BLaER1 (cell line): ENCODE measurements at regions not wholly inside any gene's neighbourhood (a gene's known extent, or its start where the extent isn't known, plus 50 kb on each side); places are given as distances from the start of the nearest gene placed in this dataset.

Experiments used
- H3K27ac ChIP-seq: shearing (Covaris generic); formaldehyde crosslinking; 2 replicates; pipeline ENCODE4 v1.8.1; 2022
- H3K27me3 ChIP-seq: shearing (Covaris generic); formaldehyde crosslinking; 2 replicates; pipeline ENCODE4 v1.8.1; 2022
- H3K36me3 ChIP-seq: shearing (Covaris generic); formaldehyde crosslinking; 2 replicates; pipeline ENCODE4 v1.8.1; 2022
- H3K4me1 ChIP-seq: shearing (Covaris generic); formaldehyde crosslinking; 2 replicates; pipeline ENCODE4 v1.8.1; 2022
- H3K4me2 ChIP-seq: shearing (Covaris generic); formaldehyde crosslinking; 2 replicates; pipeline ENCODE4 v1.8.1; 2022
- H3K4me3 ChIP-seq: shearing (Covaris generic); formaldehyde crosslinking; 2 replicates; pipeline ENCODE4 v1.8.1; 2022
- H3K9ac ChIP-seq: shearing (Covaris generic); formaldehyde crosslinking; 2 replicates; pipeline ENCODE4 v1.8.1; 2022
- H3K9me3 ChIP-seq: shearing (Covaris generic); formaldehyde crosslinking; 2 replicates; pipeline ENCODE4 v1.8.1; 2022
- H4K20me1 ChIP-seq: shearing (Covaris generic); formaldehyde crosslinking; 2 replicates; pipeline ENCODE4 v1.8.1; 2022
- Cebpa-rat ChIP-seq: shearing (Covaris generic); IDR thresholded peaks from 2 replicates; pipeline ENCODE4 v1.8.1; 2022

DNA sequence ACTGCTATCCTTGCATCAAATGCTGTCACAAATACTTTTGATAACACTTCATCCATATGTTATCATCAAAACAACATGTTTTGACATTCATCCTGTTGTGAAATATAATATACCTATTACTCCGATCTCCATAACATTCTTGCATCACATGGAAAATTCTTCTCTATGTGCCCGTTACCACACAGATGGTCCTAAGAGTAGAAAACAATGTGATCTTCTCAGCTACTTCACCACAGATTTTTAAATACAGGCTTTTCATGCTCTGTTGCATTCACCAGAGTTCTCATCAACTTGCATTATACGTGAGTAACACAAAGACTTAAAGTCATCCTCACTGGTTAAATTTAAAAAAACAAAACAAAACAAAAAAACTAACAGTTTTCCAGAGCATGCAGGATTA lies 1603.3 kb upstream of the ZEB2 start:
- H3K27me3 ChIP-seq: no peaks in the 10 kb centered on the region
- no peaks in the 10 kb centered on the region for H4K20me1 ChIP-seq
- H3K9ac ChIP-seq: no peak overlapping the region
- no peaks in the 10 kb centered on the region for H3K36me3 ChIP-seq
- TF ChIP-seq Cebpa-rat: no peak
- no peak overlapping the region for H3K27ac ChIP-seq
- H3K4me3 ChIP-seq: no peak overlapping the region
- no peaks in the 10 kb centered on the region for H3K9me3 ChIP-seq
- H3K4me1 ChIP-seq: no peaks in the 10 kb centered on the region
- no peak overlapping the region for H3K4me2 ChIP-seq

- no peak for TF ChIP-seq Cebpa-rat
- H4K20me1 ChIP-seq: no peaks in the 10 kb centered on the region
- no peak overlapping the region for H3K27ac ChIP-seq
- H3K36me3 ChIP-seq: no peaks in the 10 kb centered on the region
- H3K4me1 ChIP-seq: no peaks in the 10 kb centered on the region
- no peaks in the 10 kb centered on the region for H3K9me3 ChIP-seq
- no peak overlapping the region for H3K4me3 ChIP-seq
- no peaks in the 10 kb centered on the region for H3K27me3 ChIP-seq
- H3K4me2 ChIP-seq: no peak overlapping the region
- no peak overlapping the region for H3K9ac ChIP-seq
Measured at GRCh38 chr2:146119586-146119985, 1599.7 kb upstream of the ZEB2 start.

DNA sequence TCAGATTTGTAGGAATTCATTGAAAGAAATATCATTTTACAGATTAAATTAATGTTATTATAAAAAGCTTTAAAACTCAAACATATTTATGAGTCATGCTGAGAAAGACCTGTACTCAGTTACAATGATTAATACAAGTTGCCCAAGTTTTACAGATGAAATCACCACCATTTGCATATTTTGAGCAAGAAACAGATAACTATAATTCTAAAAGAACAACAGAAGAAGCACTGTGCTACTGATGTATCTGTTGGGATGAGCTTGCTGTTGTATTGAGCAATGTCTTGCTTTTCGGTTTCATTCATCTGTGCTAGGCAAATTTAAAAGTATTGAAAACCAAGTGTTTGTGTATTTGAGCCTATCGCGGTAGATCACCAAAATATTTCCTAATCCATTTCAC lies 1589.1 kb upstream of the ZEB2 start:
- TF ChIP-seq Cebpa-rat: no peak
- no peak overlapping the region for H3K27ac ChIP-seq
- H4K20me1 ChIP-seq: no peaks in the 10 kb centered on the region
- H3K4me1 ChIP-seq: no peaks in the 10 kb centered on the region
- H3K36me3 ChIP-seq: no peaks in the 10 kb centered on the region
- H3K9ac ChIP-seq: no peak overlapping the region
- H3K27me3 ChIP-seq: no peaks in the 10 kb centered on the region
- H3K9me3 ChIP-seq: no peaks in the 10 kb centered on the region
- H3K4me2 ChIP-seq: no peak overlapping the region
- no peak overlapping the region for H3K4me3 ChIP-seq

GRCh38 chr2:146094185-146094584 lies 1574.3 kb upstream of the ZEB2 start:
- TF ChIP-seq Cebpa-rat: no peak
- Histone ChIP-seq H4K20me1 (no peaks in the 10 kb centered on the region), H3K27ac (no peak overlapping the region), H3K4me2 (no peak overlapping the region), H3K4me3 (no peak overlapping the region; the same call in 1 of the 2 replicates), H3K27me3 (no peaks in the 10 kb centered on the region), H3K36me3 (no peaks in the 10 kb centered on the region), H3K9me3 (peaks cover 28% of the 10 kb centered on the region), H3K4me1 (no peaks in the 10 kb centered on the region), H3K9ac (no peak overlapping the region)

GRCh38 chr2:146081459-146081858 lies 1561.5 kb upstream of the ZEB2 start:
- H3K27me3 ChIP-seq: no peaks in the 10 kb centered on the region
- H3K9me3 ChIP-seq: no peaks in the 10 kb centered on the region
- no peak overlapping the region for H3K4me3 ChIP-seq
- no peaks in the 10 kb centered on the region for H3K36me3 ChIP-seq
- no peaks in the 10 kb centered on the region for H4K20me1 ChIP-seq
- no peak for TF ChIP-seq Cebpa-rat
- H3K27ac ChIP-seq: no peak overlapping the region
- H3K9ac ChIP-seq: no peak overlapping the region
- H3K4me1 ChIP-seq: no peaks in the 10 kb centered on the region
- H3K4me2 ChIP-seq: no peak overlapping the region

DNA sequence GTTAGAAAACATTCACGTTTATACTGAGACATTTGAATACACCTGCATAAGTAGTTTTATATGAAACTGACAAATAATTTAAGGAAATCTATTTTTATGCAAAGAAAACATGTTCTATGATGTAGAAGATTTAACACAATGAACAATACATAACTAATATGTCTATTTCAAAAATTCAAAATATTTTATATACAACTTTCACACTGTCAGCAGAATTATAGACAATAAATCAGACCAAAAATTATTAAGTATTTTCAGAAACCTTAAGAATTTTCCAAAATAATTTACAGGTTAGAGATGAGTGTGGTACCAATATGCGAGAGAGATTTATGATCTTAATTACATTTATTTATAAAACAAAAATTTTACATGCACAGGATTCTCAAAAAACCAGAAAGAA lies 1561.0 kb upstream of the ZEB2 start:
- Histone ChIP-seq H3K4me1 (no peaks in the 10 kb centered on the region), H4K20me1 (no peaks in the 10 kb centered on the region), H3K9me3 (no peaks in the 10 kb centered on the region), H3K4me2 (no peak overlapping the region), H3K9ac (no peak overlapping the region), H3K27ac (no peak overlapping the region), H3K36me3 (no peaks in the 10 kb centered on the region), H3K4me3 (no peak overlapping the region), H3K27me3 (no peaks in the 10 kb centered on the region)
- TF ChIP-seq Cebpa-rat: no peak

GRCh38 chr2:146079216-146079615 lies 1559.3 kb upstream of the ZEB2 start:
- Histone ChIP-seq H4K20me1 (no peaks in the 10 kb centered on the region), H3K27me3 (no peaks in the 10 kb centered on the region), H3K9me3 (no peaks in the 10 kb centered on the region), H3K9ac (no peak overlapping the region), H3K36me3 (no peaks in the 10 kb centered on the region), H3K4me3 (no peak overlapping the region), H3K27ac (no peak overlapping the region), H3K4me1 (no peaks in the 10 kb centered on the region), H3K4me2 (no peak overlapping the region)
- no peak for TF ChIP-seq Cebpa-rat

DNA sequence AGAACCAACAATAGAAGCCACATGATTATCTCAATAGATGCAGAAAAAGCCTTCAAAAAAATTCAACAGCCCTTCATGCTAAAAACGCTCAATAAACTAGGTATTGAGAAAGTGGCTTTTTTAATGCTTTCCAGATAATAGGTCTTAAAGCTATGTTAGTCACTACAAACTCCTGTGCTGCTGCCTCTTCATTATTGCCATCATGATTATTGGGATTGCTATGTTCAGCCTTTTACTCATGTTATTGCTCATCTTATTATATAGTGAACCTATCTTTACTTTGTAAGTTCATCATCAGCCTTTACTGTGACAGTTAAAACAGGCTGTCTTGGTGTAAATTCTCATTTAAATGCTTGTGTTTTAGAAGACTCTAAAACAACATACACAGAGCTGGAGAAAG lies 1557.2 kb upstream of the ZEB2 start:
- no peak overlapping the region for H3K27ac ChIP-seq

DNA sequence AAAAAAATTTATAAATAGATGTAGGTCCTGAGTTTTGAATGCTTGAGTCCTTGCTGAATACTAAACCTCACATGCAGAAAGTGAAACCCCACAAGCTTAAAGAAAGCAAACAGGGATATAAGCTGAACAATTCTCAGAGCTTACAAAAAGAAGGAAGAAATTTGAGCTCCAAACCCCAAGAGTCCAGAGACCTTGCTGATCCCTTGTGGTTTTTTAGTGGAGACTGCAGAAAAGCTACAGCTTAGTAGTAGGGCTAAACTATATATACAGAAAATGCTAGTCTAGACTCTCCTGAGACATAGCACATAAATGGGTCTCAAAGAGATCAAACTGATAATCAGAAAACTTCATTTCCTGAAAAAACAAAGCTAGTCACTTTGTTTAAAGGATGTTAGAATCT lies 1548.1 kb upstream of the ZEB2 start:
- Histone ChIP-seq H3K4me3 (no peak overlapping the region), H3K27ac (no peak overlapping the region), H3K27me3 (no peaks in the 10 kb centered on the region)

More for the DNA sequence above, 1557.2 kb upstream of the ZEB2 start:
- Histone ChIP-seq H3K9ac (no peak overlapping the region), H3K9me3 (no peaks in the 10 kb centered on the region), H3K4me1 (no peaks in the 10 kb centered on the region), H4K20me1 (no peaks in the 10 kb centered on the region), H3K4me2 (no peak overlapping the region), H3K27me3 (no peaks in the 10 kb centered on the region), H3K4me3 (no peak overlapping the region), H3K36me3 (no peaks in the 10 kb centered on the region)
- no peak for TF ChIP-seq Cebpa-rat

GRCh38 chr2:146048141-146048540 lies 1528.2 kb upstream of the ZEB2 start:
- no peak overlapping the region for H3K4me2 ChIP-seq
- H3K9ac ChIP-seq: no peak overlapping the region
- H3K9me3 ChIP-seq: no peaks in the 10 kb centered on the region
- TF ChIP-seq Cebpa-rat: no peak
- no peaks in the 10 kb centered on the region for H3K36me3 ChIP-seq
- H4K20me1 ChIP-seq: no peaks in the 10 kb centered on the region
- no peak overlapping the region for H3K27ac ChIP-seq
- H3K4me3 ChIP-seq: no peak overlapping the region
- no peaks in the 10 kb centered on the region for H3K27me3 ChIP-seq
- H3K4me1 ChIP-seq: no peaks in the 10 kb centered on the region

More for the DNA sequence above, 1548.1 kb upstream of the ZEB2 start:
- H3K36me3 ChIP-seq: no peaks in the 10 kb centered on the region
- H3K4me1 ChIP-seq: peaks cover 5% of the 10 kb centered on the region
- no peaks in the 10 kb centered on the region for H4K20me1 ChIP-seq
- H3K9me3 ChIP-seq: no peaks in the 10 kb centered on the region
- no peak overlapping the region for H3K9ac ChIP-seq
- H3K4me2 ChIP-seq: no peak overlapping the region
- TF ChIP-seq Cebpa-rat: no peak

DNA sequence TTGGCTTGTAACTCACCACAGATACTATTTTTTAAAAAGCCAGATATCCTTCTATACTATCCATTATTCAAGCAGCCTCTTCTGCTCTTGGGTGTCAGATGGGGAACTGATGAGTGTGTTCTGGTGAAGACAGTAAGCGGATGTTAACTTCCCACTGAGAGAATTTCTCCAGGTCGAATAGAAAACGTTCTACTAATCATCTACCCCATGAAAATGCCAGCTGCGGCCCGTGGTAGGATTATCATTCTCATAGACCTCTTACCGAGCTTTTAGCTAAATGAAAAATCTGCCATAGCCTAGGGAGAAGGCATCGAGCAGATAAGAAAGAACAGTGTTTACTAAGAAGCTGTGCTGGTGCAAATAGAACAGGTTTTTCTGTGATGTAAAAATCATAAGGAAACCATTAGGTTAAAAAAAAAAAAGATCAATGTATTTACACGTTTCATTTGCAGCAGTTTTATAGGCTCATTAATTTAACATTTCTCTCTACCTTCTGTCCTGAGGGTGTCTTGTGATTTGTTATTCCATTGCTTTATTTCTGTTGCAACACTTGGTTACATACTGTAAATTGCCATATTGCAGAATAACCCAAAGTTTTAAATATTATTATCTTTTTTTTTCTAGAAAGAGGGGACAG lies 1521.5 kb upstream of the ZEB2 start:
- no peak for TF ChIP-seq Cebpa-rat
- no peaks in the 10 kb centered on the region for H4K20me1 ChIP-seq
- H3K4me1 ChIP-seq: no peaks in the 10 kb centered on the region
- H3K9me3 ChIP-seq: no peaks in the 10 kb centered on the region
- no peaks in the 10 kb centered on the region for H3K36me3 ChIP-seq
- H3K9ac ChIP-seq: no peak overlapping the region
- no peak overlapping the region for H3K4me2 ChIP-seq
- H3K4me3 ChIP-seq: no peak overlapping the region
- no peaks in the 10 kb centered on the region for H3K27me3 ChIP-seq
- H3K27ac ChIP-seq: no peak overlapping the region
